Mucosa of descending colon (tissue), 3 donors: ENCODE measurements at regions not wholly inside any gene's neighbourhood (a gene's known extent, or its start where the extent isn't known, plus 50 kb on each side); places are given as distances from the start of the nearest gene placed in this dataset.

Source experiments
- ATAC-seq: fragments of 200-7000 bp; cut with Tn5 transposase; one replicate; pipeline ENCODE4 v1.9.1; 2020; ENCODE audit warnings: mild to moderate bottlenecking, moderate library complexity
- DNase-seq, 3 donors: peaks; one replicate each; pipeline ENCODE4 v3.0.0-alpha.2; 2020
- H3K36me3 ChIP-seq: fragments of 200-600 bp; one replicate; pipeline ENCODE4 v1.8.0; 2021; ENCODE audit warnings: low read depth, mild to moderate bottlenecking
- H3K4me1 ChIP-seq: fragments of 200-600 bp; one replicate; pipeline ENCODE4 v1.8.0; 2021; ENCODE audit warnings: low read depth, mild to moderate bottlenecking
- H3K4me3 ChIP-seq: fragments of 200-600 bp; one replicate; pipeline ENCODE4 v1.8.0; 2021; ENCODE audit warnings: mild to moderate bottlenecking
- H3K9me3 ChIP-seq: fragments of 200-600 bp; one replicate; pipeline ENCODE4 v1.8.0; 2021; ENCODE audit warnings: mild to moderate bottlenecking
- intact Hi-C, 2 donors: fragments of 100-400 bp; cut with DNase I in 1 of 2; cut with micrococcal nuclease in 1 of 2; formaldehyde crosslinking; loops; one replicate each; pipeline versions ENCODE4 v1.11.0 to v1.11.1; 2022; cut with DNase I, micrococcal nuclease
- TF ChIP-seq, protein P1 (sequence below): fragments of 200-600 bp; IDR thresholded peaks from one replicate; pipeline ENCODE4 v1.8.0; 2022; ENCODE audit warnings: antibody characterized with exemption, mild to moderate bottlenecking
- donor health status: DM: no; HTN: no; CAD: no; lungs with moderate emphysema.
- donor health status: DM: no; HTN: no; CAD: no.
- donor health status: DM: no; HTN: yes; CAD: no.

DNA sequence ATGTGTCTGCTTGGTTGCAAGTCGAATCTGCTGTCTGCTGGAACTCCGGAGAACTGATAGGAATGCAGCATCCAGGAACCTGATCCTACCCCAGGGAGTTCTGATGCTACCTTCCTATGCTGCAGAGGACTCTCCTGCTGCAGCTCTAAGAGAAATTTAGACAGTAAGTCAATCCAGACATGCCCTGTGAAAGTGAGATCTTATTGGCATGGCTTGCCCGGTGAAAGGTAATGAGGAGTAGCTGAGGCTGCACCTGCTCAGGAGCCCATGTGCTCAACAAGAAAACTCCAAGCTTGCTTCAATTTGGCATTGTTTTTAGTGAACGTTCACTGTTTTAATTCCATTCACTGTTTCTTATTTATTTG lies 217.3 kb upstream of the SERP2 start:
- TF ChIP-seq, protein P1, sequence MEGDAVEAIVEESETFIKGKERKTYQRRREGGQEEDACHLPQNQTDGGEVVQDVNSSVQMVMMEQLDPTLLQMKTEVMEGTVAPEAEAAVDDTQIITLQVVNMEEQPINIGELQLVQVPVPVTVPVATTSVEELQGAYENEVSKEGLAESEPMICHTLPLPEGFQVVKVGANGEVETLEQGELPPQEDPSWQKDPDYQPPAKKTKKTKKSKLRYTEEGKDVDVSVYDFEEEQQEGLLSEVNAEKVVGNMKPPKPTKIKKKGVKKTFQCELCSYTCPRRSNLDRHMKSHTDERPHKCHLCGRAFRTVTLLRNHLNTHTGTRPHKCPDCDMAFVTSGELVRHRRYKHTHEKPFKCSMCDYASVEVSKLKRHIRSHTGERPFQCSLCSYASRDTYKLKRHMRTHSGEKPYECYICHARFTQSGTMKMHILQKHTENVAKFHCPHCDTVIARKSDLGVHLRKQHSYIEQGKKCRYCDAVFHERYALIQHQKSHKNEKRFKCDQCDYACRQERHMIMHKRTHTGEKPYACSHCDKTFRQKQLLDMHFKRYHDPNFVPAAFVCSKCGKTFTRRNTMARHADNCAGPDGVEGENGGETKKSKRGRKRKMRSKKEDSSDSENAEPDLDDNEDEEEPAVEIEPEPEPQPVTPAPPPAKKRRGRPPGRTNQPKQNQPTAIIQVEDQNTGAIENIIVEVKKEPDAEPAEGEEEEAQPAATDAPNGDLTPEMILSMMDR = no peak
- DNase-seq = no peak
- Histone ChIP-seq H3K4me1 (peaks cover 9% of the 10 kb centered on the region), H3K4me3 (no peak overlapping the region), H3K9me3 (no peaks in the 10 kb centered on the region), H3K36me3 (no peaks in the 10 kb centered on the region)
- no peak for ATAC-seq
- intact Hi-C loops = no loop called here

GRCh38 chr13:44157606-44158005 lies 216.0 kb upstream of the SERP2 start:
- TF ChIP-seq, protein P1 = no peak
- intact Hi-C loops = no loop called here
- Histone ChIP-seq H3K36me3 (no peaks in the 10 kb centered on the region), H3K4me1 (peaks cover 9% of the 10 kb centered on the region), H3K9me3 (no peaks in the 10 kb centered on the region), H3K4me3 (no peak overlapping the region)
- no peak for DNase-seq
- no peak for ATAC-seq

DNA sequence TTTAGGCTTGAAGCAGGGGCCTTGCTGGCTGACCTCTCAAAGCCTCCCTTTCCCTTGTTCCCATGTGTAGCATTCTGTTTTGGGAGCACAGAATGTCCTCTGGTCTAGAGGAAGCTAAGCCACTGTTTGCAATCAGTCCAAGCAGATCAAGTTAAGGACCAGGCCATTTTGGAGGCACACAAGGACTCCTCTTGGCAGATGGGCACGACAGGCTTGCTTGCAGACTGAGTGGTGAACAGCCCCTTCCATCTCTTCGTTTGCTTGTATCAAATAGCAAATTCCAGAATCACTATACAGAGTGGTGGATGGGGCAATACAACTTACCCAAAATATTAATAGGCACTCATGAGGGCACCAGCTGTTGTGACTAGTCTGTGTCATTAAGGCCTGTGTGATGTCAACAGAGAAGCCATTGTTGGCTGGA lies 215.5 kb upstream of the SERP2 start:
- no peak for DNase-seq
- Histone ChIP-seq H3K36me3 (no peaks in the 10 kb centered on the region), H3K4me1 (peaks cover 9% of the 10 kb centered on the region), H3K9me3 (no peaks in the 10 kb centered on the region), H3K4me3 (no peak overlapping the region)
- no peak for ATAC-seq
- TF ChIP-seq, protein P1 = no peak
- intact Hi-C loops = no loop called here

DNA sequence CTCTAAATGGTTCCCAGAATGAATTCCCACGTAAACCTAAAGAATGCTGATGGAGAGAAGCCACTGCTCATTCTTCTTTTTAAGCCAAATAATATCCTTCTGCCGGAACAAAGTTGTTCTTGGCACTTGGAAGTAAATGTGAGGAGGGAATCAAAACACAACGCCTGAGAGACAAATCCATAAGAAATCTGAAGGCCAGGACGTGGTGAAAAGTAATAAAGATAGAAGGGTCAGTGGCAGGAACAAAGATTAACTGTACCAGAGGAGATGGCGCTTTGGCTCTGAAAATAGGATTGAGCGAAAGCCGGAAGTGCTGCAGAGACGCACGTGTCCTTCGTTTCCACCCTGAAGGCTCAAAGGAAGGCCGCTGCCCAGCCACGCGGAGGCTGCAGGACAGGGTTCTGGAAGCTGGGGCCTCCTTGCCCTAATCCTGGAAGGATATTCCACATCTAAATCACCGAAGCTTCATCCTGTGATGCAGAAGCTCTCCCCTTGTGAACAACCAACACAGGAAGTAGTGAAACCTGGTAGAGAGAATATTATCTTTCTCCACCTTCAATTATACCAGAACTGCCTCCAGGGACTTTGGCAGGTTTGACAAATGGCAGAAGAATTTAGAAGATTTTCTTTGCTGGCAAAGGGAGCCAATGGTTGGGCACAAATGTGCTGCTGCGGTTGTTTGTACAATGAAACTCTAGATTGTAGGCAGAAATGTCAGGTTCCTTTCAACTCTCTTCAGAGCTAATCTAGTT lies 214.6 kb upstream of the SERP2 start:
- intact Hi-C loops = no loop called here
- H3K36me3 ChIP-seq = no peaks in the 10 kb centered on the region
- peaks cover 9% of the 10 kb centered on the region for H3K4me1 ChIP-seq
- ATAC-seq = no peak
- no peak for DNase-seq
- H3K9me3 ChIP-seq = no peaks in the 10 kb centered on the region
- H3K4me3 ChIP-seq = no peak overlapping the region
- TF ChIP-seq, protein P1 = no peak

GRCh38 chr13:44159633-44160279 lies 213.9 kb upstream of the SERP2 start:
- H3K4me3 ChIP-seq = no peak overlapping the region
- H3K9me3 ChIP-seq = no peaks in the 10 kb centered on the region
- peaks cover 9% of the 10 kb centered on the region for H3K4me1 ChIP-seq
- DNase-seq = no peak
- TF ChIP-seq, protein P1 = no peak
- no peaks in the 10 kb centered on the region for H3K36me3 ChIP-seq
- intact Hi-C loops = no loop called here
- ATAC-seq = no peak
